Astrocyte (in vitro differentiated cells and primary cell): ENCODE measurements at regions not wholly inside any gene's neighbourhood (a gene's known extent, or its start where the extent isn't known, plus 50 kb on each side); places are given as distances from the start of the nearest gene placed in this dataset.

Experiments
- DNase-seq: peaks from one replicate; pipeline ENCODE4 v3.0.0-alpha.2; 2010; ENCODE audit warnings: low read depth
- FAIRE-seq: peaks from 2 replicates; lab custom pipeline; 2011; peaks lifted over from hg19 to GRCh38; lab: Jason Lieb, UNC
- H2AFZ ChIP-seq: 2 replicates; pipeline ENCODE4 v1.6.0; 2012; ENCODE audit warnings: low read depth, low read length, inconsistent platforms
- H3K27ac ChIP-seq: 2 replicates; pipeline ENCODE4 v1.5.1; 2011; ENCODE audit warnings: low read depth, low read length, inconsistent platforms
- H3K27me3 ChIP-seq: 2 replicates; pipeline ENCODE4 v1.6.0; 2011; ENCODE audit warnings: low read length, inconsistent platforms; ENCODE audit not compliant: insufficient read depth
- H3K36me3 ChIP-seq: 2 replicates; pipeline ENCODE4 v1.5.1; 2011; ENCODE audit warnings: low read length, inconsistent platforms; ENCODE audit not compliant: insufficient read depth
- H3K4me1 ChIP-seq: 2 replicates; pipeline ENCODE4 v1.5.1; 2011; ENCODE audit warnings: low read length, inconsistent platforms; ENCODE audit not compliant: insufficient read depth
- H3K4me2 ChIP-seq: 2 replicates; pipeline ENCODE4 v1.6.0; 2012; ENCODE audit warnings: low read length, inconsistent platforms
- H3K4me3 ChIP-seq: 2 replicates; pipeline ENCODE4 v1.5.1; 2011; ENCODE audit warnings: low read depth, mild to moderate bottlenecking, low read length, inconsistent platforms; ENCODE audit not compliant: insufficient read depth
- H3K79me2 ChIP-seq: 2 replicates; pipeline ENCODE4 v1.6.0; 2012; ENCODE audit warnings: mild to moderate bottlenecking, low read length, inconsistent platforms; ENCODE audit not compliant: insufficient read depth
- H3K9ac ChIP-seq: 2 replicates; pipeline ENCODE4 v1.6.0; 2012; ENCODE audit warnings: mild to moderate bottlenecking, low read length, inconsistent platforms
- H3K9me3 ChIP-seq: 2 replicates; pipeline ENCODE4 v1.5.1; 2012; ENCODE audit warnings: low read depth, mild to moderate bottlenecking, low read length, inconsistent platforms; ENCODE audit not compliant: insufficient read depth
- H4K20me1 ChIP-seq: 2 replicates; pipeline ENCODE4 v1.6.0; 2012; ENCODE audit warnings: low read length, inconsistent platforms; ENCODE audit not compliant: insufficient read depth
- H3K27ac Mint-ChIP-seq: one replicate; pipeline ENCODE4 v1.8.0; 2021; ENCODE audit warnings: mild to moderate bottlenecking, mixed read lengths; ENCODE audit not compliant: unreplicated experiment
- H3K27me3 Mint-ChIP-seq: one replicate; pipeline ENCODE4 v1.8.0; 2021; ENCODE audit warnings: low read depth, mixed read lengths; ENCODE audit not compliant: unreplicated experiment
- H3K36me3 Mint-ChIP-seq: one replicate; pipeline ENCODE4 v1.8.0; 2021; ENCODE audit warnings: low read depth, mixed read lengths; ENCODE audit not compliant: unreplicated experiment
- H3K4me1 Mint-ChIP-seq: one replicate; pipeline ENCODE4 v1.8.0; 2021; ENCODE audit warnings: low read depth, mixed read lengths; ENCODE audit not compliant: unreplicated experiment
- H3K4me3 Mint-ChIP-seq: one replicate; pipeline ENCODE4 v1.8.0; 2021; ENCODE audit warnings: mild to moderate bottlenecking, moderate library complexity, mixed read lengths; ENCODE audit not compliant: unreplicated experiment
- H3K9me3 Mint-ChIP-seq: one replicate; pipeline ENCODE4 v1.8.0; 2021; ENCODE audit warnings: mild to moderate bottlenecking, mixed read lengths; ENCODE audit not compliant: unreplicated experiment
- CTCF ChIP-seq: IDR thresholded peaks from 2 replicates; pipeline ENCODE4 v1.5.1; 2011; ENCODE audit warnings: low read depth, mild to moderate bottlenecking, inconsistent platforms, low read length, moderate library complexity; ENCODE audit not compliant: insufficient read depth
- EZH2 ChIP-seq: IDR thresholded peaks from 2 replicates; pipeline ENCODE4 v1.6.1; 2012; ENCODE audit warnings: mild to moderate bottlenecking, low read length, inconsistent platforms; ENCODE audit not compliant: insufficient read depth

GRCh38 chr2:76295762-76296161 is 585.0 kb upstream of the GCFC2 start:
- H3K4me3 ChIP-seq: no peak overlapping the region
- FAIRE-seq (no peak), DNase-seq (no peak)
- Mint-ChIP-seq H3K9me3 (no peaks in the 10 kb centered on the region), H3K36me3 (no peaks in the 10 kb centered on the region), H3K27me3 (peaks cover 5% of the 10 kb centered on the region), H3K4me1 (peaks cover 5% of the 10 kb centered on the region), H3K4me3 (no peak overlapping the region), H3K27ac (no peak overlapping the region)
- H3K9ac ChIP-seq: no peak overlapping the region
- TF ChIP-seq CTCF (no peak), EZH2 (no peak)
- no peak overlapping the region for H3K27ac ChIP-seq
- H3K9me3 ChIP-seq: no peaks in the 10 kb centered on the region
- H3K79me2 ChIP-seq: no peaks in the 10 kb centered on the region
- no peaks in the 10 kb centered on the region for H3K4me1 ChIP-seq
- H4K20me1 ChIP-seq: no peaks in the 10 kb centered on the region
- no peak overlapping the region for H2AFZ ChIP-seq
- H3K4me2 ChIP-seq: no peak overlapping the region
- H3K36me3 ChIP-seq: no peaks in the 10 kb centered on the region
- H3K27me3 ChIP-seq: no peaks in the 10 kb centered on the region

- Mint-ChIP-seq H3K4me1 (peaks cover 3% of the 10 kb centered on the region), H3K36me3 (no peaks in the 10 kb centered on the region), H3K27me3 (peaks cover 5% of the 10 kb centered on the region), H3K27ac (no peak overlapping the region), H3K4me3 (no peak overlapping the region), H3K9me3 (no peaks in the 10 kb centered on the region)
- H3K27ac ChIP-seq: no peak overlapping the region
- no peaks in the 10 kb centered on the region for H3K9me3 ChIP-seq
- no peaks in the 10 kb centered on the region for H3K4me1 ChIP-seq
- H3K9ac ChIP-seq: no peak overlapping the region
- TF ChIP-seq CTCF (no peak), EZH2 (no peak)
- no peak overlapping the region for H3K4me2 ChIP-seq
- no peaks in the 10 kb centered on the region for H3K27me3 ChIP-seq
- DNase-seq (no peak), FAIRE-seq (no peak)
- no peaks in the 10 kb centered on the region for H4K20me1 ChIP-seq
- no peak overlapping the region for H2AFZ ChIP-seq
- no peaks in the 10 kb centered on the region for H3K36me3 ChIP-seq
- H3K4me3 ChIP-seq: no peak overlapping the region
- no peaks in the 10 kb centered on the region for H3K79me2 ChIP-seq
These were observed 577.9 kb upstream of the GCFC2 start for GRCh38 chr2:76288598-76288997.

- Histone ChIP-seq H3K4me3 (no peak overlapping the region), H3K9ac (no peak overlapping the region), H3K36me3 (no peaks in the 10 kb centered on the region), H3K4me2 (no peak overlapping the region), H3K27ac (no peak overlapping the region), H4K20me1 (no peaks in the 10 kb centered on the region), H3K4me1 (no peaks in the 10 kb centered on the region), H3K9me3 (no peaks in the 10 kb centered on the region), H2AFZ (no peak overlapping the region), H3K27me3 (no peaks in the 10 kb centered on the region), H3K79me2 (no peaks in the 10 kb centered on the region)
- H3K27ac Mint-ChIP-seq: no peak overlapping the region
- DNase-seq (no peak), FAIRE-seq (no peak)
- no peak overlapping the region for H3K4me3 Mint-ChIP-seq
- TF ChIP-seq EZH2 (no peak), CTCF (no peak)
- H3K4me1 Mint-ChIP-seq: peaks cover 2% of the 10 kb centered on the region
- no peaks in the 10 kb centered on the region for H3K9me3 Mint-ChIP-seq
- H3K27me3 Mint-ChIP-seq: peaks cover 4% of the 10 kb centered on the region
- H3K36me3 Mint-ChIP-seq: no peaks in the 10 kb centered on the region
These were observed 577.4 kb upstream of the GCFC2 start for GRCh38 chr2:76288146-76288545.
